HCT116 (cell line): ENCODE measurements at regions not wholly inside any gene's neighbourhood (a gene's known extent, or its start where the extent isn't known, plus 50 kb on each side); places are given as distances from the start of the nearest gene placed in this dataset.

Experiments
- EGR1 ChIP-seq: IDR thresholded peaks from 2 replicates; pipeline ENCODE4 v1.6.1; 2012; ENCODE audit warnings: low read depth
- EZH2 ChIP-seq: fragments of 200-600 bp; sonication (generic); IDR thresholded peaks from 2 replicates; pipeline ENCODE4 v1.6.1; 2017; ENCODE audit warnings: antibody characterized with exemption, mixed run types
- JUND ChIP-seq: IDR thresholded peaks from 2 replicates; pipeline ENCODE4 v1.6.1; 2012
- POLR2A ChIP-seq: IDR thresholded peaks from 2 replicates; pipeline ENCODE4 v1.7.0; 2011; ENCODE audit warnings: borderline replicate concordance; ENCODE audit not compliant: insufficient read depth, insufficient read length; ENCODE audit errors: extremely low read depth
- POLR2AphosphoS5 ChIP-seq: IDR thresholded peaks from 2 replicates; pipeline ENCODE4 v1.6.1; 2011; ENCODE audit warnings: mild to moderate bottlenecking, low read depth, low read length, moderate library complexity
- SIN3A ChIP-seq: IDR thresholded peaks from 2 replicates; pipeline ENCODE4 v1.6.1; 2012; ENCODE audit warnings: low read depth
- SRF ChIP-seq: IDR thresholded peaks from 2 replicates; pipeline ENCODE4 v1.6.1; 2012; ENCODE audit warnings: low read depth
- TCF7L2 ChIP-seq: IDR thresholded peaks from 2 replicates; pipeline ENCODE4 v1.7.0; 2011; ENCODE audit warnings: borderline replicate concordance, inconsistent platforms; ENCODE audit not compliant: insufficient read depth, insufficient read length; ENCODE audit errors: extremely low read depth
- ZNF274 ChIP-seq: fragments of 200-500 bp; sonication (Bioruptor generic); IDR thresholded peaks from 2 replicates; pipeline ENCODE4 v1.6.1; 2014; ENCODE audit warnings: mild to moderate bottlenecking, low read depth, low read length, inconsistent platforms
- TF ChIP-seq, protein P1 (sequence below), 3 experiments: fragments of 200-600 bp in 1 of 3; sonication (generic) in 1 of 3; IDR thresholded peaks in 2 of 3; conservative IDR thresholded peaks in 1 of 3; 2 replicates each; pipeline ENCODE4 v1.5.1; 2012 to 2017; ENCODE audit warnings: low read depth in 2 of 3, low read length in 2 of 3, antibody characterized with exemption in 1 of 3, borderline replicate concordance in 1 of 3, control low read depth in 1 of 3, mild to moderate bottlenecking in 1 of 3, mixed read lengths in 1 of 3, mixed run types in 1 of 3, moderate library complexity in 1 of 3; ENCODE audit not compliant: insufficient read depth in 1 of 3
- TF ChIP-seq, protein P2 (sequence below): IDR thresholded peaks from 2 replicates; pipeline ENCODE4 v1.6.1; 2012; ENCODE audit warnings: low read depth

DNA sequence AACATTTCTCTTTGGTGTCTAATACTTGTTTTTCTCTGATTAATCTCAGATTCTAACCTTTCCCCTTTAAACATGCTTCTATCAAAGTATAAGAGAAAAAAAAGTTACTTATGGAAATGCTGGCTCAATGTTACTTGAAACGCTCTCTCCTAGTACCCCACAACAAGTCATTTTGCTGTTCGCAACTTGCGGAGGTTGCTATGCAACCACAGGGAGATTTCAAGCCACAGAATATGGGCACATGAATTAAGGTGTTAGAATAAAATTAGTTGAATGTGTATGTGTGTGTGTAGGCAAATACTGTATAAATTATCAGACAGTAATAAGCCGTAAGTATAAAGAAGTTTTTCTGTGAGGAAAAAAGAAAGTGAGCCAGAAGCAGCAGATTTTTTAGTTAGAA, 80.6 kb downstream of the CCDC59 start:
- TF ChIP-seq EGR1 (no peak), POLR2AphosphoS5 (no peak), JUND (no peak), POLR2A (no peak), TCF7L2 (no peak), EZH2 (no peak), SRF (no peak), ZNF274 (no peak), SIN3A (no peak)
- TF ChIP-seq, protein P1, sequence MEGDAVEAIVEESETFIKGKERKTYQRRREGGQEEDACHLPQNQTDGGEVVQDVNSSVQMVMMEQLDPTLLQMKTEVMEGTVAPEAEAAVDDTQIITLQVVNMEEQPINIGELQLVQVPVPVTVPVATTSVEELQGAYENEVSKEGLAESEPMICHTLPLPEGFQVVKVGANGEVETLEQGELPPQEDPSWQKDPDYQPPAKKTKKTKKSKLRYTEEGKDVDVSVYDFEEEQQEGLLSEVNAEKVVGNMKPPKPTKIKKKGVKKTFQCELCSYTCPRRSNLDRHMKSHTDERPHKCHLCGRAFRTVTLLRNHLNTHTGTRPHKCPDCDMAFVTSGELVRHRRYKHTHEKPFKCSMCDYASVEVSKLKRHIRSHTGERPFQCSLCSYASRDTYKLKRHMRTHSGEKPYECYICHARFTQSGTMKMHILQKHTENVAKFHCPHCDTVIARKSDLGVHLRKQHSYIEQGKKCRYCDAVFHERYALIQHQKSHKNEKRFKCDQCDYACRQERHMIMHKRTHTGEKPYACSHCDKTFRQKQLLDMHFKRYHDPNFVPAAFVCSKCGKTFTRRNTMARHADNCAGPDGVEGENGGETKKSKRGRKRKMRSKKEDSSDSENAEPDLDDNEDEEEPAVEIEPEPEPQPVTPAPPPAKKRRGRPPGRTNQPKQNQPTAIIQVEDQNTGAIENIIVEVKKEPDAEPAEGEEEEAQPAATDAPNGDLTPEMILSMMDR (IDR thresholded peaks at IDR 0.05 in 2 of 3, conservative IDR thresholded peaks at IDR 0.05 in 1 of 3; ENCODE audit: borderline replicate concordance in 1 of 3, insufficient read depth in 1 of 3, low read depth in 2 of 3, low read length in 2 of 3): no peak
- TF ChIP-seq, protein P2, sequence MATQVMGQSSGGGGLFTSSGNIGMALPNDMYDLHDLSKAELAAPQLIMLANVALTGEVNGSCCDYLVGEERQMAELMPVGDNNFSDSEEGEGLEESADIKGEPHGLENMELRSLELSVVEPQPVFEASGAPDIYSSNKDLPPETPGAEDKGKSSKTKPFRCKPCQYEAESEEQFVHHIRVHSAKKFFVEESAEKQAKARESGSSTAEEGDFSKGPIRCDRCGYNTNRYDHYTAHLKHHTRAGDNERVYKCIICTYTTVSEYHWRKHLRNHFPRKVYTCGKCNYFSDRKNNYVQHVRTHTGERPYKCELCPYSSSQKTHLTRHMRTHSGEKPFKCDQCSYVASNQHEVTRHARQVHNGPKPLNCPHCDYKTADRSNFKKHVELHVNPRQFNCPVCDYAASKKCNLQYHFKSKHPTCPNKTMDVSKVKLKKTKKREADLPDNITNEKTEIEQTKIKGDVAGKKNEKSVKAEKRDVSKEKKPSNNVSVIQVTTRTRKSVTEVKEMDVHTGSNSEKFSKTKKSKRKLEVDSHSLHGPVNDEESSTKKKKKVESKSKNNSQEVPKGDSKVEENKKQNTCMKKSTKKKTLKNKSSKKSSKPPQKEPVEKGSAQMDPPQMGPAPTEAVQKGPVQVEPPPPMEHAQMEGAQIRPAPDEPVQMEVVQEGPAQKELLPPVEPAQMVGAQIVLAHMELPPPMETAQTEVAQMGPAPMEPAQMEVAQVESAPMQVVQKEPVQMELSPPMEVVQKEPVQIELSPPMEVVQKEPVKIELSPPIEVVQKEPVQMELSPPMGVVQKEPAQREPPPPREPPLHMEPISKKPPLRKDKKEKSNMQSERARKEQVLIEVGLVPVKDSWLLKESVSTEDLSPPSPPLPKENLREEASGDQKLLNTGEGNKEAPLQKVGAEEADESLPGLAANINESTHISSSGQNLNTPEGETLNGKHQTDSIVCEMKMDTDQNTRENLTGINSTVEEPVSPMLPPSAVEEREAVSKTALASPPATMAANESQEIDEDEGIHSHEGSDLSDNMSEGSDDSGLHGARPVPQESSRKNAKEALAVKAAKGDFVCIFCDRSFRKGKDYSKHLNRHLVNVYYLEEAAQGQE: no peak
